RCC 7860 (cell line): ENCODE measurements at regions not wholly inside any gene's neighbourhood (a gene's known extent, or its start where the extent isn't known, plus 50 kb on each side); places are given as distances from the start of the nearest gene placed in this dataset.
"Not testable (repeated sequence)": the region's sequence is repeated elsewhere in the genome, so short reads cannot be mapped to it uniquely, and the experiment has no call there.

Source experiments
- DNase-seq: peaks from one replicate; pipeline ENCODE4 v3.0.0-alpha.2; 2015; ENCODE audit warnings: low spot score
- FAIRE-seq: peaks from 2 replicates; lab custom pipeline; 2012; peaks lifted over from hg19 to GRCh38; lab: Jason Lieb, UNC

- FAIRE-seq (no peak), DNase-seq (no peak)
Observed at GRCh38 chr2:8505311-8505920, 176.4 kb upstream of the ID2 start.

DNA sequence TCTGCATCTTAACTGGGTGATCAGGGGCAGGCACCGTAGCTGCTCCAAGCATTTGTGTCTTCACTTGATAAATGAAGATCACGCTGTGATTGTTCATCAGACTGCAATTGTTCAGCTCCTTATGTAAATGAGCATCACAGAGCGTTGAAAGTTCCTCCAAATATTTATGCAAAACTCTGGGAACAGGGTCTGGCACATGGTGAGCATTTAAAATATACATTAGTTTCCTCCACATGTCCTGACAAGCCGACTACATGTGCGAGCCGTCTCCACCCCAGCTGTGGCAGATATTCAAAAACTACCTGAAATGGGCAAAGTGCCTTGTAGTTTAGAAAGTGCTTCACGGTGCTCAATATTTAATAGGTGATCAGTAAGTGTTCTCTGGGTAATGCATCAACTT, 175.1 kb upstream of the ID2 start:
- FAIRE-seq (no peak), DNase-seq (no peak)

GRCh38 chr2:8508766-8509165, 173.1 kb upstream of the ID2 start:
- DNase-seq (no peak), FAIRE-seq (no peak)

DNA sequence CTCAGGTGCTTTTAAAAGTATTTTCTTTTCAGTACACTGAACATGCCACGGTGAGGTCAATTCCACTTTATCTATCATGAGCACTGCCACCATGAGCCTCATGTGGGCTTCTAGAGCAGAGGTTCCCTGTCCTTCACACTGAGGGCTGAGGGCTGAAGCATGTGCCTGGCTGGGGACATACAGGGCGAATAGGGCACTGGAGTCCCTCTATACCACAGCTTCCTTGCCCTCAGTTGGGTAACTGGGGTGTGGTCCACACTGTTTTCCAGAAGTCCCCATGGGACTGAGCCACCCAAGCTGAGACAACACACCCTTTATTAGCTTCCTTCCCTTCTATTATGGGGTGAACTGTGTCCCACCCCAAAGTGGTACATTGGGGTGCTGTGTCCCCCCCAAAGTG, 172.2 kb upstream of the ID2 start:
- no peak for DNase-seq
- FAIRE-seq: no peak

GRCh38 chr2:8510055-8510454, 171.8 kb upstream of the ID2 start:
- FAIRE-seq: not testable (repeated sequence)

GRCh38 chr2:8510519-8510918, 171.3 kb upstream of the ID2 start:
- DNase-seq (no peak), FAIRE-seq (no peak)

More at GRCh38 chr2:8510055-8510454, 171.8 kb upstream of the ID2 start:
- DNase-seq: not testable (repeated sequence)

DNA sequence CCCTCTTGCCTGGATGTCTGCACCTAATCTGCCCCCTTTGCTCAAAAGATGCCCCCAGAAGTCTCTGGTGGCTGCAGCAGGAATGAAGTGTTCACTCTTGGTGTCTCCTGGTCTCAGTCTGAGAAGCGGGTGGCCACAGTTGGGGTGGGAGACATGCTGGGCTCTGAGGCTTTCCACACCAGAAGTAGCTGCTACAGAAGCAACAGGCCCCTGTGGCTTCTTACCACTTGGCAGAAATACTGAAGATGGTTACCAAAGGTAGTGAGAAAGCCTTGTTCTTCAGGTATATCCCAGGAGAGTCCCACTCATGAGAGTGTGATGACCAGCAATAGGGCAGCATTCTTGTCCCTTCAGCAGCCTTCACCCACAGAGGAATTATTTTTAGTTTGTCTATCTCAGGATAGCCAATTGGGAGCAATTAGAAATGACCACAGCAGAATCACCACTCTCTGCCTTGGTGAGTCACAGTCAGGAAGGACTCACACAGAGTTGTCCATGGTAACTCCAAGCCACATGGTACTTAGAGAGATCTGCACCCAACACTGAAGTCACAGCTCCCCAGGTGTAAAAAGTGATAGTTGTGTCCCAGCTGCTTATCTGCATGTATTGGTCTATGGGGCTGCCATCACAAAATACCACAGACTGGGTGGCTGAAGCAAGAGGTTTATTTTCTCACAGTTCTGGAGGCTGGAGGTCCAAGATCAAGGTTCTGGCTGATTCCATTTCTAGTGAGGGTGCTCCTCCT, 169.8 kb upstream of the ID2 start:
- FAIRE-seq (peak; percentile 65), DNase-seq (peak; percentile 69)

DNA sequence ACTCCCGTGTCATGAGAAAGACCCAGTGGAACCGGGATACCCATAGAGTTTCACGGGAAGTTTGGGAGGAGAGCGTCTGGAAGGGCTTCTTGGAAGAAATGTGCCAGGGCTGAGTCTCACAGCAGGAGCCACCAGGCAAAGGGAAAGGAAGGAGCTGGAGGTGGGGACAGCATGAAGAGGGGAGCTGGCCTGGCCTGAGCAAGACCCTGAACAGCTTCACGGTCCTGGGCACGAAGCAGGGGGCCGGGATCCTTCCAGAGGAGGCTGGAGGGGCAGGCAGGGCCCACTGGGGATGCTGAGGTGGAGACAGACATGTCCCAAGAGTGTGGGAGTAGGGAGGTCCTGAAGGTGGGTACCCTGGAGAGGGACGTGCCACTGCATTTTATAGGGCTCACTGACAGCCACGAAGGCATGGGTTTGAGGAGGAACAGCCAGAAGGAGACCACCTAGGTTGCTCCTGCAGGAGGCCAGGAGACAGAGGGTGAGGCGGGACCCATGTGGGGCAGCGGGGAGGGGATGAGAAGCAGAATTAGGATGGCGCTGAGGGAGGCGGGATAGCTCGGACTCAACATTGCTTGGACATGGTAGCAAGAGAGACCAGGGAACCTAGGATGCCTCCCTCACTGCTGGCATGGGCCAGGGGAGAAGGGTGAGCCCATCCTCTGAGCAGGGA, 168.1 kb upstream of the ID2 start:
- DNase-seq: no peak
- FAIRE-seq: no peak

DNA sequence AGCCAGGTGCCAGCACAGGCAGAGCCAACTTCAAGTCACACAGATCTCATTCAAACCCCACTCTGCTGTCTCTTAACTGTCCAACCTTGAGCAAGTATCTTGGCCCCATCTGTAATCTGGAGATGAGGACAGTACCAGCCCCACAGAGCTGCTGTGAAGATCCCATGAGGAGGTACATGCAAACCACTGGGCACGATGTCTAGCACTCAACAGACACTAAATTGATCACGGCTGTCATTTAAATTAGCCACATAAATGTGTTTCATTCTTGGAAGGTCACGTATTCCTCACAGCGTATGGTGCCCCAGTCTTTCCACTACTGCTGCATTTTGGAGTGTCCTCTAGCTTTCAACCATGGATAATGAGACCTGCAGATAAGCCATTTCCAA, 167.6 kb upstream of the ID2 start:
- DNase-seq: no peak
- no peak for FAIRE-seq

DNA sequence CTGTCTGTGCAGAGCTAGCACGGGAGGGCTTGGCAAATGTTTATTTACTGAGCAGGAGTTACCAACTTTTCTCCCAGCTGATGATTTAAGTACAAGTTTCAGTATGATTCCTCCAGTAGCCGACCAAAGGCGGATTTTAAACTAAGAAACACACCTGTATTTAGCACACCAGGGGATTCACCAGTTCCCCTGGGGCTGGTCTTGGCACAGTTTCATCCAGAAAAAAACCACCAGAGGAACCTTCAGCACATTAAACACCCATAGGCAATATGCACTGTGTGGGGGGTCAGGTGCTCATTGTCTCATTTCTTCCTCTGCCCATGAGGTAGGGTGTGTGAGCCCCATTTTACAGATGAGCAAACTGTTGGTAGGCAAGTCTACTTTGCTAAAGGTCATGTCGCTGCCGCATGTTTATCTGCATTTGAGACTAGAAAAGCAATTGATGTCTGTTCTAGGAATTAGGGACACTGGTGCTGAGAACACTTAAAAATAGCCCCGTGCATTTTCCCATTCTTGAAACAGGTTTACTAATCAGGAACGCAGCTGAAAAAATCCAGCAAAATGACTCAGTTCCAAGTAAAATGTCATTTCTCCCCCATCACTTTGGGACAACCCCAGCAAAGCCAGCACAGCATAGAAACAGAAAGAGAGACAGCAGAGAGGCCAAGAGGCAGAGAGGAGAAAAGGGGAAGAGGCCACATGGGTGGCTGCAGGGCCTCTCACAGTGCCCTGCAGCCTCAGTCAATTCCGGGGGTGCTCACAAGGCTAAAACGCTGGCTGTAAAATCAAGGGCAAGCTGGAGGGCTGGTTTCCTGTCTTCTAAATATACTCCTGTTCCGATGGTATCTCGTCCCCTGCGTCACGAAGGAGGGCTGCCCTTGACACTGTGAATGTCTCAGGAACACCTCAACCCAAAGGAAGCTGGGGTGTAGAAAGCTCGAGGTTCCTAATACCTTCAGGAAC, 166.8 kb upstream of the ID2 start:
- DNase-seq (no peak), FAIRE-seq (no peak)

DNA sequence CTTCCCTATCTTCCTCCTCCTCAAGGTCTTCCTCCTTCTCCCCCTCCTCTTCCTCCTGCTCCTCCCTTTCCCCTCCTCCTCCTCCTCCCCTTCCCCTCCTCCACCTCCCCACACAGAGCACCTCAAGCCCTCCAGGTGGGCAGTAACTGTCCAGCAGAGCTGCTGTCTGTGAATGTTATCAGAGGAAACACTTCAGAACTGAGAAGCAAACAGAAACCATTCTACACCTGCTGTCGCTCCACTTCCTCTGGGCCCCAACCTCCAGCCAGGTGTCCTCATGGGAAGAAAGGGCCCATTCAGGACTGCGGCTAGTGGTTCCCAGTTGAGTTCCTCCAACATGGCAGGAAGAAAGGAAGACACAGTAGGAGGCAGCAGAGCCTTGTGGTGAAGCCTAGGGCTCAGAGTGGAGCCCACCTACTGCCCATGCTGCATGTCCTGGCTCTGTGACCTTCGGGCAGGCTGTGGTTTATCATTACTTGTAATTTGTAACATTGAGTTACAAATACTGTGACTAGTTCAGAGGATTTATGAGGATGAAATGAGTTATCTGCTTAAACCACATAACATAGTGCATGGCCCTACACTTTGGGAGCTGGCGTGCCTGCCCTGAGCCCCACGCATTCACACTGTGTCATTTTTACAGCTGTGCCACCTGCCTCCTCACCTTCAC, 165.9 kb upstream of the ID2 start:
- DNase-seq: no peak

GRCh38 chr2:8517850-8518498, 163.9 kb upstream of the ID2 start:
- FAIRE-seq (no peak), DNase-seq (no peak)

More for the DNA sequence above, 165.9 kb upstream of the ID2 start:
- no peak for FAIRE-seq

- FAIRE-seq (no peak), DNase-seq (no peak)
Observed at GRCh38 chr2:8518979-8519668, 162.7 kb upstream of the ID2 start.

GRCh38 chr2:8520791-8521344, 161.0 kb upstream of the ID2 start:
- FAIRE-seq (no peak), DNase-seq (no peak)

DNA sequence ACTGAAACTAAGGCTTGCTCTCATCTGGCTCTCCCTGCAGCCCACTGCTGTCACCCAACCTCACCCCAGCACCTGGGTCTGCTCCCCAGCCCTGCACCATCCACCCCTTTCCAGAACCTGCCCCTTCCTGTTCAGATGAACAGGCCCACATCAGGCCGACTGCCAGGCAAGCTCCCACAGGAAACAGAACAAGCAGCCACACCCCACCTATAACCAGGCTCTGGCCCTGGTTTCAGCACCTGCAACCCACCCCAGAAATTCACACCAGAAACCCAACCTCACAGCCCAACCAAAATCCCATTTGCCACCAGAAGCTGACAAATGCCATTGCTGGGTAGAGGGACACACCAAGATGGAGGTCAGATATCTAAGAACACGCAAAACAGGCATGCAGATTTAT, 159.2 kb upstream of the ID2 start:
- FAIRE-seq: no peak

DNA sequence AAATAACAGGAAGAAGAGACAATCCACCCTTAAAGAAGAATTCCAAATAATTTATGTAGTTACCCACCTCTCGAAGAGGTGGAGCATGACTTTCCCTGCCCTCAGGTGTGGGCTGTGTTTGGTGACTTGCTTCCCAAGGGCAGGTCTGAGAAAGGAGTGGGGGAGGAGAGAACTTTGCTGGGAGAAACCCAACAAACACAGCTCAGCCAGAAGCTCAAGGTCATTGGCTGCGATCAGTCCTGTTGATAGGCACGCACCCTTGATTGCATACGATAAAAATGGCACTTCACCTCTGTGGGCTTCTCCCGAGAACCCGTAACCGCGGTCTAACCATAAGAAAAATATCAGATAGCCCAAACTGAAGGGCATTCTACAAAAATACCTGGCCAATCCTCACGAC, 157.5 kb upstream of the ID2 start:
- FAIRE-seq: no peak
- no peak for DNase-seq

More for the DNA sequence above, 159.2 kb upstream of the ID2 start:
- DNase-seq: no peak

- no peak for FAIRE-seq
Observed at GRCh38 chr2:8524823-8525222, 157.0 kb upstream of the ID2 start.

GRCh38 chr2:8525236-8525581, 156.6 kb upstream of the ID2 start:
- FAIRE-seq (no peak), DNase-seq (no peak)

More at GRCh38 chr2:8524823-8525222, 157.0 kb upstream of the ID2 start:
- no peak for DNase-seq
